Glomerular visceral epithelial cell (primary cell): ENCODE measurements at regions not wholly inside any gene's neighbourhood (a gene's known extent, or its start where the extent isn't known, plus 50 kb on each side); places are given as distances from the start of the nearest gene placed in this dataset.
A peak's percentile ranks its signal among the peaks of the same experiment; 100 is the strongest.
"Not testable (repeated sequence)": the region's sequence is repeated elsewhere in the genome, so short reads cannot be mapped to it uniquely, and the experiment has no call there.

ENCODE experiments used
- DNase-seq: peaks from one replicate; pipeline ENCODE4 v3.0.0-alpha.2; 2016; ENCODE audit errors: extremely low spot score

DNA sequence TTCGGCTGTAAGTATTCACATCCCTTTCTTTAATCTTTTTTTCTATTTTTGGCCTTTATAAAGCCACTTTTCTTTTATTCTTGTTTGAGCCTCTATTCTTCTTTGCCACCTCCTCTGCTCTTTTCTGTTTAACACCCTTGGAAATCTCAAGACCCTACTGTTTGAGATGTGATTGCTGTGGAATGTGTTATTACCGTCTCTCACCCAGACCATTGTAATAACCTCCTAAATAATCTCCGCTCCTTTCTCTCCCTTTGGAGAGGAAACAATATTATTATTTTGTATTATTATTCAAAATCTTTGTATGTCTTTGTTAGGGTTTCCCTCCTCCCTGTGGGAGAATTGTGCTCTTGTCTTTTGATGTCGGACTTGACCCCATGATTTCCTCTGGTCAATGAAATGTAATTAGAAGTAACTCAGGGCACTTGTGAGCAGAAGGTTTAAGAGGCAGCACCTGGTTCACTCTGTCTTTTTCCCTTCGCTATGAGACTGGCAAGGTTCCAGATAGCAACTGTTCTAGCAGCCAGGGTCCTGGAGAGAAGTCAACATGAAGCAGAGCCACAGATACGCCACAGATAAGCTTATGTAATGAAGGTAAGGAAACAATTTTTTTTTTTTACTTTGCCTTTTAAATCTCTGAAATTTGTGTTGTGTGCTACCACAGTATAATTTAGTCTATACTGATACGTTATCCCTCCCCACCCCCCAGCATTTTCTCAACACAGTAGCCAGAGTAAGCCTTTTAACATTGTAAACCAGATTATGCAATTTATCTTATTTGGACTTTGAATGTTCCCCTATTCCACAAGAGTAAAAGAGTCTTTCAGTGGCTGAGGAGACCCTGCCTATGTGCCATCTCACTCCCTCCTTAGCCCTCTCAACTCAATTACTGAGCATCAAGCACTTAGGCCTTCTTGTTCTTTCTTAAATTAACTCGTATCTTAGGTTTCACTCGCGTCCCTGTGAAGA, 601.2 kb upstream of the ZNF804A start:
- no peak for DNase-seq

DNA sequence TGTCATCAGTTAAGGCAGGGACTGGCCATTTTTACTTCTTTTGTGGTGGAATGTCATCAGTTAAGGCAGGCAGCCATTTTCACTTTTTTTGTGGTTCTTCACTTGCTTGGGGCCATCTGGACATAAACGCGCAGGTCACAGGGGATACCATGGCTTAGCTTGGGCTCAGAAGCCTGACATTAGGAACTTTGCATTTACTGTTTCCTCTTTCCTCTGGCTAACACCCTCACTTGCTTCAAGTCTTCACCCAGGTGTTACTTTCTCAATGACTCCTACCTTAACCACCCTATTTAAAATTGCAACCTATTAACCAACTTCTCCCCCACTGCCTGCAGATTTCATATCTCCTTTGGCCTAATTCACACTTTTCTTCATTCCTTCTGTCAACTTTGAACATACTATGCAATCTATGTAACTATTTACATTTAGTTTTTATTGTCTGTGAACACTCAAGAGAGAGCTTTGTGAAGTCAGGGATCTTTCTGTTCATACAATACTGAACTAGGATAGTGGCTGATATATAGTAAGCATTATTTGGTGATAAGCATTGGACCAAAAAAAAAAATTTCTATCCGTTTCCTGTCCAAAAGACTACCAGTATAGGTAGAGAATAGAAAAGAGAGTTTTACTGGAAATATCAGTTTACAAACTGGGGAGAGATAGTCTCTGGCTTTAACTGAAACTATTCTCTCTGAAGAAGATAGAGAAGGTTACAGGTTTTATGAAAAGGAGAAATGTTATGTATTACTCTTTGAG, 600.1 kb upstream of the ZNF804A start:
- DNase-seq = no peak

- no peak for DNase-seq
Measured at GRCh38 chr2:183998797-183999190, 599.5 kb upstream of the ZNF804A start.

DNA sequence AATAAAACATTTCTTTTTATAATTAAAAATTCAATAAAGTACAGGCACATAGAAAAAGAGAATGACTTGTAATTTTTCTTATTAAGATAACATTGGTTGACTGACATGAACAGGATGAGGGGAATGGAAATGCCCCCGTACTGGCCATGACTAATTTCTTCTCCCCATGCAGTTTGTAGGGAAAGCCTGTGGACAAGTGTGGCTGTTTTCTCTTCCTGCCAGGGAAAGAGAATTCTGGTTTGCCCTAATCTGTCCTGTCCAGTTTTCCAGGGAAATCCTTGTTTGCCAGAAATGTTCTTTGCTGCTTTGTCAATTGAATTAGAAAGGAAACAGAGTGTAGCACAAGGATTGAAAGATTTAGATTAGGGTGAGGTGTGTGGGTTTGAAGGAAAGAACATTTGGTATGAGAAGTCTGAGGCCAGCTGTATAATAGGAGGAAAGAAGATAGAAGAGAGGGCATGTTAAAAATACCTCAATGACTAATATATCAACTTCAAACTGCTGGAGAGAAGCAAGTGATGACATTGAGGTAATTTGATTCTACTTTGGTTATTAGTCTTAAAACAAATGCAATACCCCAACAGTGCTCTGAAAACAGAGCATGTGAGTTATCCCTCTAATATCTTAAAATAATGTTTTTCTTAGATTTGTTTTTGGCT, 593.9 kb upstream of the ZNF804A start:
- peak; percentile 11 for DNase-seq

DNA sequence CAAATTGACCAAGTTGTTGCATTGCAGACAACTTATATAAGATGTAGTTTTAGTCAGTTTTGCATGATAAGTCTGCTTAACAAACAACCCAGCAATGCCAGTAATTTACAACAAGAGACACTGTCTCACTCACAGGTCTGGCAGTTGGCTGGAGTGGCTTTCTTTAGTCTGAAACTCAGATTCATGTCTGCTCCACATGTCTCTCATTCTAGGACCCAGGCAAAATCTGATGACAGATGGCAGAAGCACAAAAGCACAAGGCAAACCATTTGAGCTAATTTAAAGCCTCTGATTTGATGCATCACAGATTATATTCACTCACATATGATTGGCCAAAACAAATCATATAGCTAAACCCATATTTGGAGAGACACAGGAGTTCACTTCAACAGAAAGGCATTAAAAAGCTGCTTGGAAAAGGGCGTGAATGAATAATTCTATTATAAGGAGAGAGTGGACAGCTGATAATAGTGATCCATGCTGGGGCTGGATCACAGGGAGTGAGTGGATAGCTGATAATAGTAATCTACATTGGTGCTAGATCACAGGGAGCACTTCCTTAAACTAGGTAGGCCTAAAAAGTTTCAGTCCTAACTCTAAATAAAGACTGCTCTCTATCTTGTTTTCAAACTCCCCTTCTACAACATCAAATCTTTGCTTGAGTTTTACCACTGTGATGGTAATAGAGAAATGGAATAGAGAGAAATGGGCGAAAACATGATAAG, 593.2 kb upstream of the ZNF804A start:
- no peak for DNase-seq

DNA sequence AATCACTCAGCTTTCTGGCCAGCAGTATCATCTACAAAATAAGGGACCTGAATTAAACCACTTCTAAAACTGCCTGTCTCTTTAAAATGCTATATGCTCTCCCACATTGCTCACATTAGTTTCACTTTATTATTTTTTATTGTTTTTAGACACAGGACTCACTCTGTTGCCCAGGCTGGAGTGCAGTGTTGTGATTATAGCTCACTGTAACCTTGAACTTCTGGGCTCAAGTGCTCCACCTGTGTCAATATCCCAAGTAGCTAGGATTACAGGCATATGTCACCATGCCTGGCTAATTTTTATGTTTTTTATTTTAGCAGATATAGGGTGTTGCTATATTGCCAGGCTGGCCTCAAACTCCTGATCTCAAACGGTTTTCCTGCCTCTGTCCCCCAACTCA, 591.3 kb upstream of the ZNF804A start:
- no peak for DNase-seq

GRCh38 chr2:184026961-184027360, 571.4 kb upstream of the ZNF804A start:
- no peak for DNase-seq

GRCh38 chr2:184030245-184030644, 568.1 kb upstream of the ZNF804A start:
- DNase-seq = no peak

- DNase-seq = no peak
Measured at GRCh38 chr2:184030989-184031388, 567.3 kb upstream of the ZNF804A start.

- DNase-seq = no peak
Measured at GRCh38 chr2:184031402-184032147, 566.8 kb upstream of the ZNF804A start.

- DNase-seq = no peak
Measured at GRCh38 chr2:184032983-184033382, 565.3 kb upstream of the ZNF804A start.

DNA sequence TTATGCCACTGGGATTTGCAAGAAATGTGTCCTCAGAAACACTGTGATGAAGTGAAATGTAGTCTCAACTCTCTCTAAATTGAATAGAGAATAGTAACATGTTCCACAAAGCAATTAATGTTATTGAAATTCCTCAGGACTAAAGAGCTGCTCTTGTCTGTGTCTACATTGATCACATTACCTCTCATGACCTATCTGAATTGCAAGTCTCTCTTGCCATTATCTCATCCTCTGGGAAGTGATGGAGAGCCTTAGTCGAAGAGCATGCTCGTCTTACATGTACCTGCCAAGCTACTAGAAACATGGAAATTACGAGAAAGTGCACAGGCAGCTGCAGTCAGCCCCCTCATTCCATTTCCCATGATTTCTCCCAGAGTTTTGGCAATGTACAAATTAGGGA, 561.1 kb upstream of the ZNF804A start:
- no peak for DNase-seq

DNA sequence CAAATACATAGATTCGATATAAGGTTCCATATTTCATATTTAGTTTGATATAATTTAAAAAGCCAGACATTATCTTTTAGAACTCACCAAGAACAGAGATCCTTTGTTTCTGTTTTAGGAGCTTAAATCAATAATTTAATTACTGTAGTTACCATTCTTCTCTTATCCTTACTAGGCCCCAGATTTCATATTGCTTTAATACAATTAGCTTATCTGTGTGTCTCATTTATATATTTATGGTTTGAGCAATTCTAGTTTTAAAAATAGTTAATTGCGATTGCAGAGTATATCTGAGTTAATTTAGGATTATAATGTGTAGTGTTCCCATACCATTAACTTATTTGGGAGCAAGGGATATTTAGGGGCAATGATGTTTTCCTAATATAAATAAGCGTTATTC, 558.8 kb upstream of the ZNF804A start:
- no peak for DNase-seq

GRCh38 chr2:184040230-184040629, 558.1 kb upstream of the ZNF804A start:
- DNase-seq = no peak

DNA sequence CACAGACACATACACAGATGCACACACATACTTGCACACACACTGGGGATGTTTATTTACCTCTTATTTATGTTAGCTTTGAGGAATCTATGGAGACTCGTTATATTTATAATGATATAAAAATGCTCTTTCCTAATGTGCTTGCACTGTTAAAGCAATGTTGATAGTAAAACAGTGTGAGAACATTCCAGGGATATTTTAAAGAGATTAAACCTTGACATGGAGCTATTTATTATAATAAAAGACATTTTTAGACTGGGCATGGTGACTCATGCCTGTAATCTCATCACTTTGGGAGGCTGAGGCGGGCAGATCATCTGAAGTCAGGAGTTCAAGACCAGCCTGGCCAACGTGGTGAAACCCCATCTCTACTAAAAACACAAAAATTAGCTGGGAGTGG, 557.3 kb upstream of the ZNF804A start:
- DNase-seq = no peak

- DNase-seq = no peak
Measured at GRCh38 chr2:184041777-184042176, 556.6 kb upstream of the ZNF804A start.

- no peak for DNase-seq
Measured at GRCh38 chr2:184047536-184047935, 550.8 kb upstream of the ZNF804A start.

DNA sequence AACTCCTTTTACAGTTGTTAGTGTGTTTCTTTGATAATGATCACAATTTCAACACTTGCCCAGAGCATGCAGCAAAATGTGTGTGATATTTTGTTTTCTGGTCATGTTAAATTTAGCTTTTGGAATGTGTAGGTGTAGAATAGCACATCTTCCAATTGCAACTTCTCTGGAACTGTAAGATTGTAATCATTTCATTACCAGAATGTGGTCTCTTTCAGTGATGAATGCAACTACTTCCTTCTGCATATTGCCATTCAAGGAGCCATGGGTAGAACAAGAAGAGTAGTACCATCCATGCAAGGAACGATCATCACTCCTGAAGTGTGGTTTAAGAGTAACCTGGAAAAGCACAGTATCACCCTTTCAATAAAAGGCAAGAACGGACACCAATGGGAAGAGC, 548.8 kb upstream of the ZNF804A start:
- no peak for DNase-seq

- DNase-seq = peak; percentile 2
Measured at GRCh38 chr2:184053326-184053725, 545.0 kb upstream of the ZNF804A start.

DNA sequence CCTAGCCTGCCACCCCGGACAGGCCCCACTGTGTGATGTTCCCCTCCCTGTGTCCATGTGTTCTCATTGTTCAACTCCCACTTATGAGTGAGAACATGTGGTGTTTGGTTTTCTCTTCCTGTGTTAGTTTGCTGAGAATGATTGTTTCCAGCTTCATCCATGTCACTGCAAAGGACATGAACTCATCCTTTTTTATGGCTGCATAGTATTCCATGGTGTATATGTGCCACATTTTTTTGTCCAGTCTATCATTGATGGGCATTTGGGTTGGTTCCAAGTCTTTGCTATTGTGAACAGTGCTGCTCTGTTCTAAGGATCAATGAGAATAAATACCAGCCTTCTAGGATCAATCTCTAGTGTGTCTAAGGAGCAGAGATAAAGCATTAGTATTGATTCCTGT, 543.9 kb upstream of the ZNF804A start:
- DNase-seq = not testable (repeated sequence)

DNA sequence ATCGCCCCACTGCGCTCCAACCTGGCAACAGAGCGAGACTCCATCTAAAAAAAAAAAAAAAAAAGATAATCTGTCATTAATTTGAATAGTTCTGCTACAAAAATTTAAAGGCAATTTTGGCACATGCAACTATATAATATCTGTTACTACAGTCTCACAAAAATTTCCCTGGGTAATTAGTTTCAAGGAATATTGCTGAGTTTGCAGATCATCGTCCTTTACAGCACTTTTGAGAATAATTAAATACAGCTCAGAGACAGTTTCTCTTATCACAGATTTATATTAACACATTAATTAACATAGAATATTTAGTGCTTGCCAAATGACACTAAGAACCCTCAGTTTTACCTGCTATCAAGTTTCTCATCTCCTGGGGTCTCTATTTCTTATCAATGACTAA, 540.4 kb upstream of the ZNF804A start:
- no peak for DNase-seq
